ENCODE measurements at regions not wholly inside any gene's neighbourhood (a gene's known extent, or its start where the extent isn't known, plus 50 kb on each side); places are given as distances from the start of the nearest gene placed in this dataset.

DNA sequence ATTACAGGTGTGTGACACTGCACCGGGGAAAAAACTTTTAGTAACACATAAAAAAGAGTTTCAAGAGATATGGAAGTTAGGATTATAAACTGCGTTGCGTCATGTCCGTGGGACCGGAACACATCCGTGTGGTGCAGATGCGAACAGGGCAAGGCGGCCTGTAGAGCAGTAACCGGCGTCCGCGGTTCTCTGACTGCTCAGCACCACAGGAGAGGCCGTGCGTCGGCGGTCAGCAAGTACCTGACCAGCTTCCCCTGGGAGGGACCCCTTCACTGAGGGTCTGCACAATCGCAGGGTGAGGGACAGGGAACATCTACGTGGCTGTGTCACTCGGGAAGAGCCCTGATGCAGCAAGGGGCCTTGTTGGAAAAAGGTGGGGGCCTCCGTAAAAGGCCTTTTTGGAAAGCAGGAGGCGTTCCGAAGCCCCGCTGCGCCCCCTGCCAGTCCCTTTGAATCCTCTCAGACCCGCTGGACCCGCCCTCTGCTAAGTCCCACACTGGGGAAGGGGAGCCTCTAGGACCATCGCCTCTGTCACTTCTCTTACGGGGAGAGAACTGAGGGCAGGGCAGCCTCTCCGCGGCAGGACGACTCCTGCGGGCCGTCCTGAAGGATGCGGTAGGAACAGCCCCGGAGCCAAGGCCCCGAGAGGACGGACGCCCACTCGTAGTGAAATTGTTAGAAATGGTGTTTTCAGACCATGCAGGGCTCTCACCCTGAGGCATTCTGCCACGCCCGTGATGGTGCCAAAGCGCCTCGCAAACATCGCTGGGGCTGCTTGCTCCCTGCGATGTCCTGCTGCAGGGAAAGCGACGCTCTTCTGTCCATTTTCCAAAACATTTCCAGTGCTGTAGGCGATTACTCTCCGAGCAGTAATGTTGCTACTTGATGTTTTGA is 771.6 kb upstream of the COBL start:
- DNase-seq (ENCODE audit: extremely low read depth, low read depth) = no peak

DNA sequence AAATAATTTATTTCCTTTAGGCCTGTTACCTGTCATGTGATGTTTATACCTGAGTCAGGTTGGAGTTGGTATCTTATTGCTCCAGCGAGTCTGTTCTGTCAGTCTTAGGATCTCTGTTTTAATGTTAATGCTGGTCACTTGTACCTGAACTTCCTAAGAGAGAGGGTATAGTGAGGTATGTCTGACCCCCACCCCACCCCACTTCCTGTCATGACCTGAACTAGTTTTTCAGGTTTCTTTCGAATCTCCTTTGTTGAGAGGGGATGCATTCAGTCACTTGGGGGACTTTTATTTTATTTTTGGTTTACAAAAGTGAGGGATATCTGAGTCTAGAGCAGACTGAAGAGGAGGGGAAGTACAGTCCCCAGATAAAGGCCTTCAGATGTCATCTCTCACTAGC is 769.0 kb upstream of the COBL start:
- DNase-seq (ENCODE audit: extremely low read depth, low read depth) = no peak

DNA sequence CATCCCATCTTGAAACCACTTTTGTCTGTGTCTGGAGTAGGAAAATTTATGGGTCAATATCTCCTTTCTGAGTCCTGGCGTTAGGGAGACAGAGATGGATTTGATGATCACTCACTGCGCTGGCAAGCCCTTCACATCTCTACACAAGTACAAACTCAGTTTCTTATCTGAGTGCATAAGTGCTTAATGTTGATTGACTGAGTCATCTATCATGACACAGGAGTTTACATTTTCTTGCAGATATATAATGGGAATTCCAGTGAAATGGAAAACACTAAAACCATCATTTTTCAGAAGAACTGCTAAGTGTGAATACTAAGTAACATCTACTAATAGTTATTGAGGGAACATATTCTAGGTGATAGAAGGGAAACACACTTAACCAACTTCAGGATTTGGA is 763.9 kb upstream of the COBL start:
- DNase-seq (ENCODE audit: extremely low read depth, low read depth) = no peak

DNA sequence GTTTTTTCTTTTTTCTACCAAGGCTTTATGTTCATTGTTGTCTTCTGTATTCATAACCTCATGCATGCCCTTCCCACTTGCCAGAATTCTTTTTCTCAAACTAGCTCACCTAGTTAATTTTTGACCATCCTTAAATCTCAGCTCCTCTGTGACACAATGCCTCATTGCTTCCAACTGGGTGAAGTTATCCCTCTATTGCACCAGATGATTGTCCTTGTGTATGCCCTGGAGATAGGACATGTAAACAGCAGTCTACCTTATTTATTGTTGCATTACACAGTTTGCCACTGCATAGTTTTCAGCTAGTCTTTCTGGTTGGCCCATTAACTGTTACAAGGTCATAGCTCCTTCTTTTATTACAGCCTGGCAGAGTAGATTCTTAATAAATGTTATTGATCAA is 763.1 kb upstream of the COBL start:
- DNase-seq (ENCODE audit: extremely low read depth, low read depth) = no peak

DNA sequence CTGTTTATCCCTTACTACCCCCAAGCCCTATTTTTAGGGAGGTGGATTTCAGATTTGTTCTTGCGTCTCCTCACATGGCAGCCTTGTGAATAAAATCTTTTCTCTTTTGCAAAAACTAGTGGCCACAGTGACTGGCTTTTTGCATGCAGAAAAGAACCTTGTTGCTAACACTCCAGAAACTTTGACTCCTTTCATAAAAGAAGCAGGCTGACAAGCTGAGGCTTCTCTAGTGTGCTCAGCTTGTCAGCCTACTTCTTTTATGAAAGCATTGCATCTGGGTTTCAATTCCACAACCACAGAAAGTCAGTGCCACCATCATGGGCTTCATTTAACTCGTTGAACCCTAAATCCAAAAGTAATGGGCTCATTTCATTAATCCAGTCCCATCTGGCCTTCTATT is 761.0 kb upstream of the COBL start:
- no peak for DNase-seq (ENCODE audit: extremely low read depth, low read depth)

DNA sequence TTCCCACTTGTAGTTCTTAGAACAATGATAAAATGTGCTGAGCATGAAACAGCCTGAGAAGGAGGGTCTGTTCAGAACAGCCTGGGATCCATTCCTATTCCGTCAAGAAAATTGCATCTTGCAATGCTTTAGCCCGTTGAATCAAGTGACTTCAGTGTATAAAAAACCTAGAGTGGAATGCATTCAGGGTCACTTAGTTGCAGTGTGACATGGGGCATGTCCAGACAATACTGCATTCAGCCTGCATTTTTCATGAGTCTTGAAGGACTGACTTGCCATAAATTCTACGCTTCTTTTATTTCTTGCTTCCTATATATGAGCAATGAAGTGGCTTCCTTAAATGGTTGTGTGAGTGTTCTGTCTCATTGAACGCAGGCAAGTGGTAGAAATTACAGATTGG is 758.3 kb upstream of the COBL start:
- no peak for DNase-seq (ENCODE audit: extremely low read depth, low read depth)

DNA sequence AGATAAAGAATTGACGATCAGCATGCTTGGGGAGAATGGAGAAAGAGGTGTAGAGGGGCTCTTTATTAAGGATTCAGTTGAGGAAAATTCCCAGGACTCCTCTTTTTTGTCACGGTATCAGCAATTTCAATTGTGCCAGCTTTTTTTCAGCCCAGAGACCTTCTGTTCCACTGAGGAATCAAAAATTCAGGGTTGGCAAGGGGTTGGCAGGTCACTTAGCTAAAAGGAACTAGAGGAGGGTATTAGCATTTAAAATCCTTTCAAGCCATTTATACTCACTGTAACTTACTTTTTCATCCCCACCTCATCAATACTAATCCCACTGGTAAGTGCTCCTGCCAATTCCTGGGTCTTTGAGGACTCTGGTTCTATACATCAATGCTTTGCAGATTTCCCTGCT is 757.5 kb upstream of the COBL start:
- no peak for DNase-seq (ENCODE audit: extremely low read depth, low read depth)

DNA sequence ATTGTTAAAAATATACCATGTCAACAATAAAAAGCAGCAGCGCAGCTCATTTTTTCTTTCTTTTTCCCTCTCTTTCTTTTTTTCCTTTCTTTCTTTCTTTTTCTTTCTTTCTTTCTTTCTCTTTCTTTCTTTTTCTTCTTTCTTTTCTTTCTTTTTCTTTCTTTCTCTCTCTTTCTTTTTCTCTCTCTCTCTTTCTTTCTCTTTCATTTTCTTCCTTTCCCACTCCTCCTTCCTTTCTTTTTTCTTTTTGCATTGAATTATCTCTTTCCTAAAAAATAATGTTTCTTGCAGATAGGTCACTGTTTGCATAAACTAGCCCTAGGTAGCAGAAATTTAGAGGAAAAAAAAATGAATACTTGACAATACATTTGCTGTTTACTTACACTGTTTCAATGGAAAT is 755.1 kb upstream of the COBL start:
- DNase-seq (ENCODE audit: extremely low read depth, low read depth) = no peak

DNA sequence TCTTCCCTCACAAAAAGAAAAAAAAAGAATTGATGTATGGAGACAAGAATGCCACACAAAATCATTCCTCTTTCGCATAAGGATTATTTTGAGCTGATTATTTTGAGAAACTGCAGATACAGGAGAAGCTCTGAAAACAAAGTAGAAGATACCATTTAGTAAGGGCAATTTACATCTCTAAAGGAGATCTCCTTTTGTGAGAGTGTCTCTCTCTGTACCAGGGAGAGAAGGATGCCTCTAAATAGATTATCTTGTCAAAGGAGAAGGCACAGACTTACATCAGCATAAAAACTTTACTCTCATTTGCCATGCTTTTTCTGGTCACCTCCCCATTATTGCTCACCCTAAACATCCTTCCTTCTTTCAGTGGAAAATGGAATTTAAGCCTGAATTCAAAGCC is 747.9 kb upstream of the COBL start:
- no peak for DNase-seq (ENCODE audit: extremely low read depth, low read depth)

DNA sequence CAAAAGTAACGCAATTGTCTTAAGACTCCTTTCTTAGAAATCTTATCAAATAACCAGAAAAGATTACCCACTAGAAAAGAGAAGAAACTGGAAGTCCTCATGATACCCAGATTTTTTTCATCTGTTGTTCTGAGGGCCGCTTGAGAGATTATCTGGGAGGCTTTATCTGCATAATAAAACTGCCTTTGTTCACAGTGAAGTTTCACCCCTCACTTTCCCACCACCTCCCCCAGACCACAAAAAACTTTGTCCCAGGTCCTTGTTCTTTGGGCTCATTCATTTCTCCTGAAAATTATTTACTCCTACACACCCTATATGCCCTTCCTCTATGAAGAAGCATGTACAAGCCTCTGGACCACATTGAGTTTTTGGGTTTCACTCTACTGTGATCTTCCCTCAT is 745.1 kb upstream of the COBL start:
- DNase-seq (ENCODE audit: extremely low read depth, low read depth) = no peak

DNA sequence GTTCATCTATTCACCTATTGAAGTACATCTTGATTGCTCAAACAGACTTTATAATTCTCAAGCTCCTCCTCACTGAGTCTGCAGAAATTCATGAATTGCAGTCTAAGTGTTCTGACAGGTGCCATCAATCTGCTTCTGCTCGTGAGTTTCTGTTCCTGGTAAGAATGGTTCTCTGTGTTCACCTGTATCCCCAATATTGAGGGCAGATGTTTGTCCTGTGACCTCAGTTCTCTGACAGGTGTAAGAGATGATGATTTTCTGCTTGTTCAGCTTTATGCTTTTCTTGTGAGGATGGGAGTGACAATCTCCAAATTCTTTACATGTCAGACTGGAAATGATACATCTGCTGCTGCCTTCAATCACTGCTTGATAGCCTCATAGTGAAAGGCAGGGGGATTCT is 736.9 kb upstream of the COBL start:
- DNase-seq (ENCODE audit: extremely low read depth, low read depth) = no peak

DNA sequence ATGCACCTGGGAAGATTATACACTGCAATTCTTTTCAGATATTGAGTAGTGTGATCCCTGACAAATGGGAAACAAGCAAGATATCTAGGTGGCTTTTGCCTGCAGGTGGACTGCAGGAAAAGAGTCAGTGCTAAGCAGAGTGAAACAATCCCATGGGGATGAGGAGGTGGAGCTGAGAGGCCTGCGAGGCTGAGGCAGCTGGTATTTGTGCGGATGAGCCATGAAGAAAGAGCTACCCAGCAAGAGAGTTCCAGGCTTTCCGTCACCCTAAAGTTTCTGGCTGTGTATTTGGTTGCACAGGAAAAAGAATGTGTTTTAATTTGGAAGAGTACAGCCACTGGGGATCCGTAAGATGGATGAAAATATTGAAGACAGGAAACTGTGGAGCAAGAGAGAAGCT is 714.1 kb upstream of the COBL start:
- DNase-seq (ENCODE audit: extremely low read depth, low read depth) = no peak

DNA sequence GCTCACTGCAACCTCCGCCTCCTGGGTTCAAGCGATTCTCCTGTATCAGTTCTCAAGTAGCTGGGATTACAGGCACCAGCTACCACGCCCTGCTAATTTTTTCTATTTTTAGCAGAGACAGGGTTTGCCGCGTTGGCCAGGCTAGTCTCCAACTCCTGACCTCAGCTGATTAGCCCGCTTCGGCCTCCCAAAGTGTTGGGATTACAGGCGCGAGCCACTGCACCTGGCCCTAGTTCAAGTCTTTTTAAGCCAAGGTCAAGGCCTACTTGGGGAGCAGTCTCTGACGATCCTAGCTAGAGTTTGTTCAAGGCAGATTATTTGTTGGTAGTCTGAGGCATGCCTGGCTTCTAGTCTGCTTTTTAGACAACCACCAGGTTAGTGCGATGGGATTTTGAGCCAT is 709.5 kb upstream of the COBL start:
- no peak for DNase-seq (ENCODE audit: extremely low read depth, low read depth)

DNA sequence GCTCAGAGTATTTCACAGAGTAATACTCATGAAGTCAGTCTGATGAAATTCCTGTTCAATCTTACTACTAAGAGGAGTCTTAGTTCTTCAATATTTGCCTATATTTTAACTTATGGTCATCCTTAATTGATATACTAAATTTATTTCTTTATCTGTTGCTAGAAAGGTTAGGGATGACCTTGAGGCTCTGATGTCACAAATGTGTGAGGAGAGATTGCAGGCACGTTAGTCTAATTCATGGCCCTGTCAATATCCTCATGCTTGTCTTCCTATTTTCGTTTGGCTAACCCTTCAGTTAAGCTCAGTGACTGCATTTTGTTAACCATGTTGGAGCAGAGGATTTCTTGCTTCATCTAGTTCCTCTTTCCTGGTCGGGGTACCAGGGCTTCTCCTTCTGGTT is 704.7 kb upstream of the COBL start:
- no peak for DNase-seq (ENCODE audit: extremely low read depth, low read depth)

DNA sequence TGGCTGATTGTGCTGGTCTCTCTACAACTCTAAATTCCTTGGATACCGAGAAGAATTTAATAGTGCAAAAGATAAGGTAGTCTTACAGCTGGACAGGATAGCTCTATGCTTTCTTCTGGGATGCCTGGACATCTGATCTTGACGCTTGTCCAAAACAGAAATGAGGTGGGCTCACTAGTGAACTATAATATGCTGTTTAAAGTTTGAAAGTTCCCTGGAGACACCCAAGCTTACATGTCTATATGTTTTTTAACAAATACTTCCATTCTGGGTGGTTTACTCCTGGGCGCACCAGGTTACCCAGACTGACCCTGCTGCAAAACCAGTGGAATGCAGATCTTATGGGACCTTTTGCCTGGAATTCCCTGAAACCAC is 702.1 kb upstream of the COBL start:
- peak; percentile 0 for DNase-seq (ENCODE audit: extremely low read depth, low read depth)

DNA sequence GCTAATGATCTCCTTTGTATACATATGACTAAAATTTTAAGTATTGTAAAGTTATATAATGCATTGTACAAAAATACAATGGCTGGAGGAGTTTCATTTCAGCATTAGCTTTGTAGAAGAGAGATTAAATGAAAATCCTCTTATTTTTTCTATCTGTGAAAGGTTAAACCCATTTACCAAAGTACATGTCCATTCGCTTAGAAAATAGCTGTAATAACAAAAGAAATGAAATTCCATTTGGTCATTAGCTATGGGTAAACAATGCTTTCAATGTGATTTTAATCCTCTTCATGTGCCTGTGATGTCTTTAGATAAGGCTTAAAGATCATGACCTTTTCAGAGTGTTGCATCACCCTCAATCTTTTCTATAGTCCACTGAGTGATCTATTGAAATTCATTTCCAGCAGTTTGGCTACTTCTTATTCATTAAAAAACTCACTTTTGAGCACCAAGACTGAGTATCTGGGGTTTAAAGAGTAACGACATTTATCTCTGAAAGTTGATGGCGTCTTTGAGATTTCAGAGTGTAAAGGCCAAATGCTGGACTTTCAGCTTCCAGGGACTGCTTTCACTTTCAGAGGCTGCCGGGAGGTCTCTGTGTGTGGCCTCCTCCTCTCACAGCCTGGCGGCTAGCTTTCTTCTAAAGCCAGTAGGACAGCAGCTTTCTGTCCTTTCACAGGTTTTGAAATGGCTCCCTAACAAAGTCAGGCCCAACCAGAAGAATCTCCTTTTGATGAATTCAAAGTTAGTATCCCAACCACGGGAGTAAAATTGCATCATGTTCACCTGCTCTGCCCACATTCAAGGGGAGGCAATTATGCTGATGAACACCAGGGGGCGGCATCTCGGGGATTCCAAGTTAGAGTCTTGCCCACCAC is 701.4 kb upstream of the COBL start:
- no peak for DNase-seq (ENCODE audit: extremely low read depth, low read depth)

DNA sequence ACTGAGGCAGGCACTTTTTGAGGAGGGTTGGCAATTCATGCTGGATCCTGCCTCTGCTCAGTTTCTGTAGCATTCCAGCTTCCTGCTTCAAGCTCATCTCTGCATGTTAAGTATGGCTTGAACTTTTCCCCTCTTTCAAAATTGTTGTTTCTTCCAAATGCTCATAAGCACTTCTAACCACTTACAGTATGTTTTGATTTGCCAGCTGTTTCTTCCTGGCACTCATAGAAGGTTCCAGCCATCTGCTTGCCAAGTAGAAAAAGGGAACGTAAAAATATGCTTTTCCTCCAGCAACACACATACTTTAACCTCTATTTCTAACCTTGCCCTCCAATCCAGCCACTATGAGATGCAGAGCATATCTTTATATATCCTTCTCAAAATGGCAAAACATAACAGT is 692.6 kb upstream of the COBL start:
- DNase-seq (ENCODE audit: extremely low read depth, low read depth) = no peak

DNA sequence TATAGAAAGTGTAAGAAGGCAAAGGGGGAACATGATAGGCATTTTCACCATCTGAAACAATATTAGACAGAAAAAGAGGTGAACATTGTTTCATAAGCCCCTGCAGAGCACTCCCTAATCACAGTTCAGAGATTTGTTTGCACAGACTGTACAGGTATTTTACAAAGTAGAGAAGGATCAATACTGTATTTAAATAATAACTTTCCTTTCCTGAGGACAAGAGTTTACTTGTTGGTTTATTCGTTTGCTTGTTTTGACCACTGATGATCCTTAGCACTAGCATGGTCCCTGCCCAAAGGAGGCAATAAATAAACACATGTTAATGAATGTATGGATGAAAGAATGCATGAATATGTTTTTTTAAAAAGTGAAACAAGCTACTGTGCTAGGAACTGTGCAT is 690.1 kb upstream of the COBL start:
- DNase-seq (ENCODE audit: extremely low read depth, low read depth) = no peak

DNA sequence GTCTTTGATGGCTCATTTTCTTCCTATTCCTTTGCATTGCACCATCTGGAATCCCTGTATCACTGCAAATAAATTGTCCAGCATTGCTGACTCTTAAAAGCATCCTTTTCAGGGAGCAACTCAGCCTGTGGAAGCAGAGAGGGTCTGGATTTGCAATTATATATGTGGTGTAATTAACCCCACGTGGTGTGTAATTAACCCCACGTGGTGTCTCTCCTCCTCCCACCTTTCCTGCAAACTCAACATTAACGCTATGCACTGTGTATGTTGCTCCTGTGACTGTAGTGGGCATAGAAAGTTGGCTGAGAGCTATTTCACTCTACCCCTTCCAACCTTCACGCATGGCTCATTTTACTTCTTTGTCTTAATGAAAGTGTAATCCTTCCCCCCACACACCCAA is 689.0 kb upstream of the COBL start:
- DNase-seq (ENCODE audit: extremely low read depth, low read depth) = no peak

DNA sequence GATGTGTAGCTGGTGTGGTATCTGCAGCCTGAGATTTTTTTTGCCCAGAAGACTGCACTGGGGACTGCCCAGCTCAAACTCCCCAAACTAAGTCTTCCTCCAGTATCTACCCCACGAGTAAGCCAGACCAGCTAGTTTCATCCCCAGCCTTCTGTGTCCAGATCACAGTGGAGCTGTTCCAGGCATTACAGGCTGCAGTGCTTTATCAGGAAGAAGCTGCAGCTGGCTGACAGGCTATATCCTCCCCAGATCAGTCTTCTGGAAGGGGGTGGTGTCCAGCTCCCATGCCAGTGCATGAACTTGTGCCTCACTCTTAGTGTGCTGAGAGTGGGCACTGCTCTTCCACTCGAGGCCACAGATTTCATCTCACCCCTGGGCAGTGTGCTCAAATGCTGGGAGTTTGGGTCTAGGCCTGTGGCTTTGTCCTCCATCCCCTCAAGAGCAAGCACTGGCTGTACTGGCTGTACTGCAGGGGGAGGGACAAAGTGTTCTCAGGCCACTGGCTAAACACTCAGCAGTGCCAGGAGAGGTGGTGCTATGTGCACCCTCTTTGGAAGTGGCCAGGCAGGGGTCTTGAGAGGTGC is 679.1 kb upstream of the COBL start:
- DNase-seq (ENCODE audit: extremely low read depth, low read depth) = no peak

DNA sequence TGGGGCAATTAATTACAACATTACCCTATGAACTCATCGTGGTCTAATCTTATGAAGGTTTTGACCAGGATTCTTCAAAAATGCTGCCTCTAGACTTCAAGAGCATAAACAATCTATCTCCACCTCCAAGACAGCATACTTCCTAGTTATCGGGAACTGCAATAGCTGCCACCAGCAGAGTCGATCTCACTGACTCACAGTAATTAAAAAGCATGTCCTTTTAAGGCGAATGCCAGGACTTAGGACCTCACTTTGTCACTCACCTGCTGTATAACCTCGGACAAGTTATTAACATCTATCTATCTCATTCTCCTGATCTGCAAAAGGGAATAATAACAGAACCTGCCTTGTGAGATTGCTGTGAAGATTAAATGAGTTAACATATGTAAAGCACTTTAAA is 666.0 kb upstream of the COBL start:
- no peak for DNase-seq (ENCODE audit: extremely low read depth, low read depth)

DNA sequence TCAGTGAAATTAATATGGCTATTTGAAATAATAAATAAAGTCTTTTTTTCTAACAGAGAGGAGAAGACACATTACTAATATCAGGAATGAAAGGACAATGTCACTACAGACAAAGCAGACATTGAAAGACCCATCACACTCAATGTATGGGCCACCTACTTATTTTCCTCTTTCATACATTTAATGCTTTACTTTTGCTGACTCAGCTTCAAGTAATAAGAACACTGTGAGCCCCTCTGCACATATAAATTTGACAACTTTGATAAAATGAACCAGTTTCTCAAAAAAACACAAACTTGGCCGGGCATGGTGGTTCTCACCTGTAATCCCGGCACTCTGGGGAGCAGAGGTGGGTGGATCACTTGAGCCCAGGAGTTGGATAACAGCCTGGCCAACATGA is 664.2 kb upstream of the COBL start:
- no peak for DNase-seq (ENCODE audit: extremely low read depth, low read depth)
